ENCODE measurements at regions not wholly inside any gene's neighbourhood (a gene's known extent, or its start where the extent isn't known, plus 50 kb on each side); places are given as distances from the start of the nearest gene placed in this dataset.
A peak's percentile ranks its signal among the peaks of the same experiment; 100 is the strongest.

DNA sequence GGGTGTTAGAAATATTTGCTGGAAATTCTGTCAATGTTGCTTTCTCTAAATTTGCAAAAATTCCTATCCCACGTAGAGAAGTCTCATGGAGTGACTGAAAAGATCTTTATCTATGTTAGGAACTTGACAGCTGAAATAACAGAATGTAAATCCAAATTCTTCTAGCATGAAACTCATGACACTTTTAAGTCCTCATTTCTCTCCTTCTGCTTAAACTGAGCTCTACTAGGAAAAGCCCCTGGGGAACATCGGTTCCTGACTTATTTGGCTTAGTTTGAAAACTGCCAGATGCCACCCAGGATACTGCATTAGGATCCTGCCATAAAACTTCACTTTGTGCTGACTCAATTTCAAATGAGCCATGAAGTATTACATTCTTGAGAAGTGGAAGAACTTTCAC is 426.0 kb downstream of the GALC start:
- no peak for TF ChIP-seq CTCF (conservative IDR thresholded peaks at IDR 0.05; ENCODE audit: low read depth, low read length)
- no peak for TF ChIP-seq EZH2 (IDR thresholded peaks at IDR 0.05; ENCODE audit: borderline replicate concordance, low read depth, low read length, poor library complexity, severe bottlenecking)
- DNase-seq (ENCODE audit: low spot score): peak; percentile 73
- H3K27me3 ChIP-seq (replicated peaks; ENCODE audit: insufficient read depth, low read depth, low read length, poor library complexity): no peaks in the 10 kb centered on the region
- POLR2A ChIA-PET (ENCODE audit: low non-redundant PET): interaction anchor here (0.7 kb wide), 1 partner anchor 34 kb away, joined by 3 read pairs; no protein-coding TSS in a partner anchor
- BruUV-seq (replicated peaks): no TSS peak
- CTCF ChIA-PET: interaction anchor here (0.6 kb wide), 1 partner anchor 757 kb away, joined by 4 read pairs; no protein-coding TSS in a partner anchor
- H3K4me3 ChIP-seq (ENCODE audit: low read depth, low read length, poor library complexity, severe bottlenecking): no peak overlapping the region
- no peak overlapping the region for H3K27ac ChIP-seq (ENCODE audit: low read depth, low read length, poor library complexity, severe bottlenecking)
- intact Hi-C loops (cut with micrococcal nuclease; ENCODE audit: unreplicated experiment): no loop called here
- no peaks in the 10 kb centered on the region for H3K9me3 ChIP-seq (ENCODE audit: low read depth, low read length, poor library complexity, severe bottlenecking)
- no peaks in the 10 kb centered on the region for H3K36me3 ChIP-seq (ENCODE audit: insufficient read depth, low read length, poor library complexity, severe bottlenecking)
- peaks cover 16% of the 10 kb centered on the region for H3K4me1 ChIP-seq (ENCODE audit: insufficient read depth, low read length, poor library complexity, severe bottlenecking)

DNA sequence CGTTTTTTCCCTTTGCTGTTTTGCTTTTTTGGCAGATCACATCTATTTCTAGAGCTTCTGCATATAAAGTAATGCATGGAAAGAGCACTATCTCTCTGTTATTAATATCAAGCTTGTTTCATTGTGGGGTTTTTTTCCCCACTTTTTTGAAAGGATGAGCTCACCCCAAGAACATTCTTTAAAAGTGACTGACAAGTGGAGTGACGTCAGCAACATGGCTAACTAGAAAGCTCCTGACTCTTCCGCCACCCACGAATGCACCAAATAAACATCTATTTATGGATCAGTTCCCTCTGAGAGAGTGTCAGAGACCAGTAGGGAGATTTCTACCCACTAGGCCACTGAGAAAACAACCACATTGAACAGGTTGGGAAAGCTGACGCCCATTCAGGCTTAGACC is 445.4 kb downstream of the GALC start:
- no peak overlapping the region for H3K27ac ChIP-seq (ENCODE audit: low read depth, low read length, poor library complexity, severe bottlenecking)
- no TSS peak for BruUV-seq (replicated peaks)

DNA sequence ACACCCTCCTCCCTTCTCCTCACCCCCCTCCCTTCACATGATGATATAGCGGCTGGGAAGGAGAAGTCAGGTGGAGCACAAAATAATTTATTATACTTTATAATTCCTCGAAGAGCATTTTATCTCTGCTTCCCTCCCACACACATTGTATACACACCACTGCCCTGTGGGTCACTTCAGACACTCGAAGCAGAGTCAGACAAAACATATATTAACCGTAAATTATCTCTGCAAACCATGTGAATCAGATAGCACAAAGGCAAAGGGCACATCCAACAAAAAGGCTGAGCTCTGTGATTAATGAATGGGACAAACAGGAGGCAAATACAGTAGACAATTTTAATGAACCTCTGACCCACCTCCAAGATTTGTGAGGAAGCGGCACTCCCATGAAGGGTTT is 450.7 kb downstream of the GALC start:
- ChIA-PET POLR2A (ENCODE audit: low non-redundant PET) (no interaction called here), CTCF (no interaction called here)
- Histone ChIP-seq H3K36me3 (ENCODE audit: insufficient read depth, low read length, poor library complexity, severe bottlenecking) (no peaks in the 10 kb centered on the region), H3K27ac (ENCODE audit: low read depth, low read length, poor library complexity, severe bottlenecking) (no peak overlapping the region), H3K4me3 (ENCODE audit: low read depth, low read length, poor library complexity, severe bottlenecking) (no peak overlapping the region), H3K9me3 (ENCODE audit: low read depth, low read length, poor library complexity, severe bottlenecking) (no peaks in the 10 kb centered on the region), H3K27me3 (replicated peaks; ENCODE audit: insufficient read depth, low read depth, low read length, poor library complexity) (no peaks in the 10 kb centered on the region), H3K4me1 (ENCODE audit: insufficient read depth, low read length, poor library complexity, severe bottlenecking) (no peaks in the 10 kb centered on the region)
- intact Hi-C loops (cut with micrococcal nuclease; ENCODE audit: unreplicated experiment): no loop called here
- no peak for DNase-seq (ENCODE audit: low spot score)
- BruUV-seq (replicated peaks): no TSS peak
- TF ChIP-seq CTCF (conservative IDR thresholded peaks at IDR 0.05; ENCODE audit: low read depth, low read length) (no peak), EZH2 (IDR thresholded peaks at IDR 0.05; ENCODE audit: borderline replicate concordance, low read depth, low read length, poor library complexity, severe bottlenecking) (no peak)

More for the DNA sequence above, 445.4 kb downstream of the GALC start:
- no peak overlapping the region for H3K4me3 ChIP-seq (ENCODE audit: low read depth, low read length, poor library complexity, severe bottlenecking)
- TF ChIP-seq CTCF (conservative IDR thresholded peaks at IDR 0.05; ENCODE audit: low read depth, low read length) (no peak), EZH2 (IDR thresholded peaks at IDR 0.05; ENCODE audit: borderline replicate concordance, low read depth, low read length, poor library complexity, severe bottlenecking) (no peak)
- CTCF ChIA-PET: no interaction called here
- no peaks in the 10 kb centered on the region for H3K27me3 ChIP-seq (replicated peaks; ENCODE audit: insufficient read depth, low read depth, low read length, poor library complexity)
- H3K4me1 ChIP-seq (ENCODE audit: insufficient read depth, low read length, poor library complexity, severe bottlenecking): no peaks in the 10 kb centered on the region
- H3K36me3 ChIP-seq (ENCODE audit: insufficient read depth, low read length, poor library complexity, severe bottlenecking): no peaks in the 10 kb centered on the region
- POLR2A ChIA-PET (ENCODE audit: low non-redundant PET): no interaction called here
- peaks cover 3% of the 10 kb centered on the region for H3K9me3 ChIP-seq (ENCODE audit: low read depth, low read length, poor library complexity, severe bottlenecking)
- DNase-seq (ENCODE audit: low spot score): no peak
- intact Hi-C loops (cut with micrococcal nuclease; ENCODE audit: unreplicated experiment): no loop called here
